Adrenal gland (tissue), 9 donors: ENCODE measurements at regions not wholly inside any gene's neighbourhood (a gene's known extent, or its start where the extent isn't known, plus 50 kb on each side); places are given as distances from the start of the nearest gene placed in this dataset.

ENCODE experiments used
- DNase-seq, 7 donors: peaks; one replicate each; pipeline ENCODE4 v3.0.0-alpha.2; 2019 to 2020
- H3K27ac ChIP-seq, 5 donors: fragments of 200-600 bp; sonication (generic) in 4 of 5; 1 replicate in 3 of 5; 2 replicates in 2 of 5; pipeline versions ENCODE4 v1.5.1 to v1.8.0; 2016 to 2020; ENCODE audit warnings: mild to moderate bottlenecking in 1 of 5
- H3K27me3 ChIP-seq: fragments of 200-600 bp; 2 replicates; pipeline ENCODE4 v1.8.0; 2021
- H3K36me3 ChIP-seq, 2 donors: fragments of 200-600 bp; replicated peaks in 1 of 2; 1 replicate in 1 of 2; 2 replicates in 1 of 2; pipeline versions ENCODE4 v1.5.1 to v1.8.0; 2018 to 2022
- H3K4me1 ChIP-seq, 2 donors: fragments of 200-600 bp; replicated peaks in 1 of 2; 1 replicate in 1 of 2; 2 replicates in 1 of 2; pipeline versions ENCODE4 v1.5.1 to v1.8.0; 2018 to 2021
- H3K4me3 ChIP-seq, 4 donors: fragments of 200-600 bp; sonication (generic) in 3 of 4; one replicate each; pipeline ENCODE4 v1.5.1; 2016 to 2018
- H3K9me3 ChIP-seq, 3 donors: fragments of 200-600 bp; sonication (generic) in 1 of 3; replicated peaks in 1 of 3; 1 replicate in 2 of 3; 2 replicates in 1 of 3; pipeline versions ENCODE4 v1.5.1 to v1.8.0; 2016 to 2021
- CTCF ChIP-seq, 6 experiments: fragments of 450-650 bp in 4 of 6; fragments of 200-600 bp in 2 of 6; sonication (generic) in 1 of 6; IDR thresholded peaks; 1 replicate in 5 of 6; 2 replicates in 1 of 6; pipeline versions ENCODE4 v1.5.1 to v1.8.0; 2016 to 2021; ENCODE audit warnings: antibody characterized with exemption in 6 of 6, mild to moderate bottlenecking in 2 of 6, moderate library complexity in 1 of 6
- POLR2A ChIP-seq, 2 donors: fragments of 450-650 bp; IDR thresholded peaks; one replicate each; pipeline ENCODE4 v1.6.1; 2017; ENCODE audit warnings: antibody characterized with exemption in 2 of 2, mild to moderate bottlenecking in 2 of 2, moderate library complexity in 1 of 2
- WGBS, 4 donors: extraction: QIAGEN DNeasy Blood & Tissue Kit in 2 of 4; methylation state at CpG; one replicate each; pipeline versions ENCODE4 v1.1.5 to v1.1.7; 2013 to 2017; 5-methylcytosine and 5-hydroxymethylcytosine counted together
- intact Hi-C, 2 donors: fragments of 100-400 bp; cut with DNase I; formaldehyde crosslinking; loops; one replicate each; pipeline versions ENCODE4 v1.14.1 to v1.15.0; 2022 to 2023
- donor health status: healthy with polysubstance abuse.
- donor health status: Bipolar disorder and iron deficiency.
- donor health status: DM: yes; HTN: yes; CAD: no.
- donor health status: DM: no; HTN: no; CAD: no.
- donor health status: DM: no; HTN: no; CAD: no.

GRCh38 chr13:107721125-107721869 lies 494.0 kb downstream of the LIG4 start:
- no peaks in the 10 kb centered on the region for H3K9me3 ChIP-seq
- no peaks in the 10 kb centered on the region for H3K36me3 ChIP-seq
- TF ChIP-seq POLR2A (IDR thresholded peaks at IDR 0.05) (no peak), CTCF (IDR thresholded peaks at IDR 0.05) (no peak)
- no peak overlapping the region for H3K27ac ChIP-seq
- no peak for DNase-seq
- H3K27me3 ChIP-seq: no peaks in the 10 kb centered on the region
- no peak overlapping the region for H3K4me3 ChIP-seq
- intact Hi-C loops: no loop called here
- H3K4me1 ChIP-seq: no peaks in the 10 kb centered on the region
- WGBS, 4 donors: 33 to 39% (median 36%) methylated on average over 12 to 13 of the region's 13 CpGs

DNA sequence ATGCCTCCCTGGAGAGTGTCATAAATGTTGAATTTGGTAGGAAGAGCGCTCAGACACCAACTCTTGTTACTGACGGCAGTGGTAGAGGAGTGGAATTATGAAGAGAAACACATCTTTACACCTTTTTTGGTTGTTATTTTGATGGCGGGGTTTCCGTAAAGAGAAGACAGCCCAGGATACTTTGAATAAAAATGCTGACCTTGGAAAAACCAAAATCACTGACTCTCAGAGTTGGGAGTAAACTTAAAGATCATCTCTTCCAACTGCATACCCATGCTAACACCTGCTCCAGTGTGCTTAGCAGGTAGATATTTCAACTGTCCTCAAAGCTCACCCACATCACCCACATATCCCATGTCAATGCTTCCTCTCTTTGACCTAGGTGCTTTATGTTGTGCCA lies 498.6 kb downstream of the LIG4 start:
- Histone ChIP-seq H3K4me3 (no peak overlapping the region), H3K27me3 (no peaks in the 10 kb centered on the region), H3K36me3 (no peaks in the 10 kb centered on the region), H3K4me1 (no peaks in the 10 kb centered on the region), H3K9me3 (no peaks in the 10 kb centered on the region), H3K27ac (no peak overlapping the region)
- intact Hi-C loops: no loop called here
- 73 to 79% (median 76%) methylated on average over 4 of the region's 4 CpGs for WGBS, 4 donors
- no peak for DNase-seq
- no peak for TF ChIP-seq POLR2A (IDR thresholded peaks at IDR 0.05)
- no peak for TF ChIP-seq CTCF (IDR thresholded peaks at IDR 0.05)

DNA sequence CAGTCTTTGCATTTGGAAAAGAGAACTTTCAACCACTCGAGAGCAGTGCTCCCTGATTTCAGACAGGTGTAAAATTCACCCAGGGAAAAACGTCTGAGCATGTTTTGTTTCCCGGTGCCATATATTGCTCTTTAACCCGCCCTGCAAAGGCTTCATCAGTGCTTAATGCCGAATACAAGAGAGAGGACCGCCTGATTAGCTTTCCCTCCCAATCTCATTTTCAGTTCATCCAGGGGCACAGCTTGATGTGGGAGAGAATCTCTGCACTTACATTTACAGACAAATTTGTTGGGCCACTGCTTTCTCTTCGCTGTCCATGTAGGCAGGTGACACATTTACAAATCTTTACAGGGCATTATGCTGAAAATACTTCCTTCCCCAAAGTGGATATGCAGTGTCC lies 499.1 kb downstream of the LIG4 start:
- no peaks in the 10 kb centered on the region for H3K9me3 ChIP-seq
- no peaks in the 10 kb centered on the region for H3K36me3 ChIP-seq
- H3K4me1 ChIP-seq: no peaks in the 10 kb centered on the region
- TF ChIP-seq POLR2A (IDR thresholded peaks at IDR 0.05) (no peak), CTCF (IDR thresholded peaks at IDR 0.05) (no peak)
- no peak for DNase-seq
- no peaks in the 10 kb centered on the region for H3K27me3 ChIP-seq
- H3K4me3 ChIP-seq: no peak overlapping the region
- H3K27ac ChIP-seq: no peak overlapping the region
- intact Hi-C loops: no loop called here
- 63 to 71% (median 67%) methylated on average over 7 of the region's 7 CpGs for WGBS, 4 donors

- no peak for DNase-seq
- H3K4me3 ChIP-seq: no peak overlapping the region
- H3K4me1 ChIP-seq: no peaks in the 10 kb centered on the region
- WGBS, 4 donors: 74 to 92% (median 77%) methylated on average over 7 of the region's 7 CpGs
- H3K36me3 ChIP-seq: no peaks in the 10 kb centered on the region
- TF ChIP-seq CTCF (IDR thresholded peaks at IDR 0.05) (no peak), POLR2A (IDR thresholded peaks at IDR 0.05) (no peak)
- H3K9me3 ChIP-seq: no peaks in the 10 kb centered on the region
- intact Hi-C loops: no loop called here
- no peak overlapping the region for H3K27ac ChIP-seq
- H3K27me3 ChIP-seq: no peaks in the 10 kb centered on the region
Measured at GRCh38 chr13:107715496-107715895, 499.8 kb downstream of the LIG4 start.
